K562 (cell line): ENCODE measurements at regions not wholly inside any gene's neighbourhood (a gene's known extent, or its start where the extent isn't known, plus 50 kb on each side); places are given as distances from the start of the nearest gene placed in this dataset.

Source experiments
- ATAC-seq: fragments of 200-7000 bp; cut with Tn5 transposase; 3 replicates; pipeline ENCODE4 v1.9.1; 2020; ENCODE audit warnings: moderate library complexity
- BruUV-seq: library from RNA; stranded (reverse); fragments of 400-500 nt; replicated peaks from 2 replicates; lab custom pipeline; 2021; lab: Mats Ljungman, UMichigan
- CTCF ChIA-PET: fragments of 300-600 bp; formaldehyde crosslinking; extraction: SDS; loops from one replicate; lab custom pipeline; 2021; ENCODE audit warnings: low intra/inter-chr PET ratio; lab: Yijun Ruan, JAX
- POLR2A ChIA-PET: fragments of 300-600, 350-650 bp; sonication (Branson Sonifier 250); formaldehyde crosslinking; extraction: SDS; loops from one replicate; lab custom pipeline; 2021; ENCODE audit warnings: antibody characterized with exemption, inconsistent platforms; lab: Yijun Ruan, JAX
- DNase-seq, 4 experiments: peaks; one replicate each; pipeline versions ENCODE4 v3.0.0 to v3.0.0-alpha.2; 2011 to 2018; ENCODE audit warnings: low spot score in 3 of 4, mixed read lengths in 3 of 4; ENCODE audit errors: extremely low read depth in 1 of 4
- FAIRE-seq: peaks from 2 replicates; lab custom pipeline; 2011; peaks lifted over from hg19 to GRCh38; lab: Jason Lieb, UNC
- H2AFZ ChIP-seq: 2 replicates; pipeline ENCODE4 v1.6.0; 2011; ENCODE audit warnings: low read depth, low read length, control low read depth, inconsistent platforms
- H3K27ac ChIP-seq: fragments of 200-600 bp; 3 replicates; pipeline ENCODE4 v1.8.0; 2011; ENCODE audit warnings: low read depth, mild to moderate bottlenecking, control low read depth, inconsistent platforms, low read length, moderate library complexity, mixed read lengths; ENCODE audit errors: extremely low read depth
- H3K27me3 ChIP-seq, 2 experiments: fragments of 300-600 bp in 1 of 2; 2 replicates in 1 of 2; 3 replicates in 1 of 2; pipeline versions ENCODE4 v1.6.0 to v1.8.0; 2011; ENCODE audit warnings: inconsistent platforms in 2 of 2, low read length in 2 of 2, mild to moderate bottlenecking in 1 of 2, mixed read lengths in 1 of 2, moderate library complexity in 1 of 2; ENCODE audit not compliant: control insufficient read depth in 2 of 2, insufficient read depth in 2 of 2
- H3K36me3 ChIP-seq: fragments of 300-600 bp; 3 replicates; pipeline ENCODE4 v1.8.0; 2011; ENCODE audit warnings: mild to moderate bottlenecking, low read length, inconsistent platforms; ENCODE audit not compliant: control insufficient read depth, insufficient read depth
- H3K4me1 ChIP-seq, 2 experiments: fragments of 200-600 bp in 1 of 2; replicated peaks in 1 of 2; 2 replicates in 1 of 2; 3 replicates in 1 of 2; pipeline versions ENCODE4 v1.5.1 to v1.8.0; 2011; ENCODE audit warnings: inconsistent platforms in 2 of 2, low read length in 2 of 2, mild to moderate bottlenecking in 1 of 2, mixed read lengths in 1 of 2, moderate library complexity in 1 of 2; ENCODE audit not compliant: control insufficient read depth in 2 of 2, insufficient read depth in 2 of 2
- H3K4me2 ChIP-seq: 2 replicates; pipeline ENCODE4 v1.6.1; 2011; ENCODE audit warnings: low read length, control low read depth, inconsistent platforms, mixed read lengths; ENCODE audit not compliant: insufficient read depth
- H3K4me3 ChIP-seq: fragments of 200-600 bp; sonication (generic), shearing (Covaris generic); 2 replicates; pipeline ENCODE4 v1.5.1; 2016; ENCODE audit warnings: control low read depth, inconsistent platforms
- H3K79me2 ChIP-seq: fragments of 200-600 bp; 3 replicates; pipeline ENCODE4 v1.8.0; 2011; ENCODE audit warnings: low read length, inconsistent platforms; ENCODE audit not compliant: control insufficient read depth, insufficient read depth
- H3K9ac ChIP-seq, 2 experiments: 2 replicates each; pipeline versions ENCODE4 v1.6.0 to v1.6.1; 2011; ENCODE audit warnings: low read depth in 2 of 2, low read length in 2 of 2, control low read depth in 1 of 2, inconsistent platforms in 1 of 2, mild to moderate bottlenecking in 1 of 2, mixed read lengths in 1 of 2; ENCODE audit not compliant: insufficient read depth in 1 of 2
- H3K9me1 ChIP-seq: one replicate; pipeline ENCODE4 v1.6.0; 2011; ENCODE audit warnings: inconsistent platforms, mild to moderate bottlenecking, low read length, moderate library complexity; ENCODE audit not compliant: control insufficient read depth, insufficient read depth
- H3K9me3 ChIP-seq: replicated peaks from 2 replicates; pipeline ENCODE4 v1.5.1; 2011; ENCODE audit warnings: low read depth, low read length, inconsistent platforms; ENCODE audit not compliant: control insufficient read depth, insufficient read depth
- H4K20me1 ChIP-seq: replicated peaks from 2 replicates; pipeline ENCODE4 v1.6.1; 2011; ENCODE audit warnings: low read length, inconsistent platforms, mixed read lengths; ENCODE audit not compliant: control insufficient read depth, insufficient read depth
- CBX1 ChIP-seq: sonication (generic); IDR thresholded peaks from 2 replicates; pipeline ENCODE4 v1.6.1; 2016; ENCODE audit warnings: antibody characterized with exemption, low read depth, mild to moderate bottlenecking
- CEBPB ChIP-seq: fragments of 450-650 bp; IDR thresholded peaks from 2 replicates; pipeline ENCODE4 v1.6.1; 2016; ENCODE audit warnings: missing genetic modification characterization, missing compliant biosample characterization
- CEBPG ChIP-seq, 3 experiments: fragments of 200-800 bp in 1 of 3; sonication (Bioruptor generic) in 1 of 3; sonication (generic) in 1 of 3; formaldehyde crosslinking in 1 of 3; IDR thresholded peaks in 2 of 3; conservative IDR thresholded peaks in 1 of 3; 2 replicates each; pipeline versions ENCODE4 v1.6.1 to v1.8.0; 2016 to 2022; ENCODE audit warnings: missing compliant biosample characterization in 2 of 3, missing genetic modification characterization in 2 of 3, mild to moderate bottlenecking in 1 of 3, missing genetic modification reagents in 1 of 3
- FOXA1 ChIP-seq: fragments of 450-650 bp; IDR thresholded peaks from 2 replicates; pipeline ENCODE4 v1.6.1; 2016; ENCODE audit warnings: mild to moderate bottlenecking, borderline replicate concordance
- IFI16 ChIP-seq: fragments of 250-450 bp; sonication (Bioruptor Pico); IDR thresholded peaks from 2 replicates; pipeline ENCODE4 v2.1.2; 2022; ENCODE audit warnings: mild to moderate bottlenecking, inconsistent platforms
- MED1 ChIP-seq: sonication (generic); formaldehyde crosslinking; IDR thresholded peaks from 2 replicates; pipeline ENCODE4 v1.8.1; 2023; ENCODE audit warnings: missing genetic modification reagents, borderline replicate concordance
- MLX ChIP-seq, 2 experiments: fragments of 450-650 bp in 1 of 2; sonication (generic) in 1 of 2; formaldehyde crosslinking; conservative IDR thresholded peaks; 2 replicates each; pipeline versions ENCODE4 v1.4.0 to v1.8.1; 2020 to 2022; ENCODE audit warnings: mild to moderate bottlenecking in 1 of 2, missing genetic modification reagents in 1 of 2
- PCBP1 ChIP-seq: fragments of 200-400 bp; formaldehyde crosslinking; IDR thresholded peaks from 2 replicates; pipeline ENCODE4 v1.6.1; 2018; ENCODE audit warnings: mild to moderate bottlenecking, low read depth, low read length; ENCODE audit not compliant: poor library complexity, severe bottlenecking
- POLR2H ChIP-seq: IDR thresholded peaks from 2 replicates; pipeline ENCODE4 v1.6.1; 2016; ENCODE audit warnings: missing genetic modification characterization, low read depth, mild to moderate bottlenecking, control low read depth, missing compliant biosample characterization, moderate library complexity
- ZNF408 ChIP-seq: fragments of 250-450 bp; sonication (Bioruptor Pico); IDR thresholded peaks from 2 replicates; pipeline ENCODE4 v1.4.0; 2020; ENCODE audit warnings: low read depth, mild to moderate bottlenecking, moderate library complexity
- in situ Hi-C: fragments of 300-500 bp; cut with MboI; formaldehyde crosslinking; loops from 4 replicates; pipeline ENCODE4 v1.15.0; 2018; ENCODE audit warnings: inconsistent platforms, mixed read lengths
- intact Hi-C: fragments of 100-400 bp; cut with micrococcal nuclease; formaldehyde crosslinking; loops from 2 replicates; pipeline ENCODE4 v1.14.2; 2022

DNA sequence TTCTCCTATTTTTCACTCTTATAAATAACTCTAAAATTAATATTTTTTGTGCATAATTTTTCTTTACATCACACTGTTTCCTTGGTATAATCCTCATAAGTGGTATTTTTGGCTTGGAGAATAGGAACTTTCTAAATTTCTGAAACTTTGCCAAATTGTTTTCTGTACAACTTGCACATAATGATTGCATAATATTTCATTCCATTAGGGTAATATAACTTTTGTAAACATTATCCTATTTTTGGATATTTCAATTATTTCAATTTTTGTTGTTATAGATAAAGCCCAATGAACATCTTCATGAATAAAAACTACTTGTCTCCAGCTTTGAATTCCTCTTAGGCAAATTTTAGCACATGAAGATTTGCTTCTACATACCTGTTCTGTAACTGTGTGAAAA, 135.9 kb downstream of the ELAPOR2 start:
- DNase-seq, result no peak
- H3K9ac ChIP-seq, result no peak overlapping the region
- no peaks in the 10 kb centered on the region for H3K79me2 ChIP-seq
- FAIRE-seq, result no peak
- no peaks in the 10 kb centered on the region for H3K9me1 ChIP-seq
- no peak for TF ChIP-seq FOXA1
- no peak for TF ChIP-seq POLR2H
- TF ChIP-seq CEBPB (tag), result peak; percentile 76
- no peak for TF ChIP-seq CEBPG (CRISPR knock-in tag; IDR thresholded peaks at IDR 0.05)
- TF ChIP-seq CEBPG (tag; conservative IDR thresholded peaks at IDR 0.05 in 1 of 2, IDR thresholded peaks at IDR 0.05 in 1 of 2), result peak; percentile 38 to 81; a peak in 3 of 4 replicates
- no peak for TF ChIP-seq MED1 (CRISPR knock-in tag)
- TF ChIP-seq MLX (CRISPR knock-in tag; conservative IDR thresholded peaks at IDR 0.05), result no peak
- TF ChIP-seq CBX1, result no peak
- TF ChIP-seq PCBP1, result no peak
- TF ChIP-seq ZNF408 (CRISPR knock-in tag), result no peak
- TF ChIP-seq IFI16 (CRISPR knock-in tag), result no peak
- TF ChIP-seq, all 486 proteins: peak for 2
- Histone ChIP-seq H3K9me3 (no peaks in the 10 kb centered on the region), H3K4me3 (no peak overlapping the region), H3K4me2 (no peak overlapping the region), H4K20me1 (no peaks in the 10 kb centered on the region), H3K36me3 (peaks cover 20% of the 10 kb centered on the region; the same call in 2 of the 3 replicates), H3K27me3 (no peaks in the 10 kb centered on the region), H3K27ac (no peak overlapping the region), H3K4me1 (no peaks in the 10 kb centered on the region), H2AFZ (no peak overlapping the region)
- ChIA-PET POLR2A (no interaction called here), CTCF (no interaction called here)
- BruUV-seq, result no TSS peak
- in situ Hi-C loops (loop anchor here (25.0 kb wide), 1 partner anchor 489 kb away; no protein-coding TSS in a partner anchor), intact Hi-C loops (no loop called here)
- no peak for ATAC-seq
